ENCODE measurements at regions not wholly inside any gene's neighbourhood (a gene's known extent, or its start where the extent isn't known, plus 50 kb on each side); places are given as distances from the start of the nearest gene placed in this dataset.
A peak's percentile ranks its signal among the peaks of the same experiment; 100 is the strongest.

DNA sequence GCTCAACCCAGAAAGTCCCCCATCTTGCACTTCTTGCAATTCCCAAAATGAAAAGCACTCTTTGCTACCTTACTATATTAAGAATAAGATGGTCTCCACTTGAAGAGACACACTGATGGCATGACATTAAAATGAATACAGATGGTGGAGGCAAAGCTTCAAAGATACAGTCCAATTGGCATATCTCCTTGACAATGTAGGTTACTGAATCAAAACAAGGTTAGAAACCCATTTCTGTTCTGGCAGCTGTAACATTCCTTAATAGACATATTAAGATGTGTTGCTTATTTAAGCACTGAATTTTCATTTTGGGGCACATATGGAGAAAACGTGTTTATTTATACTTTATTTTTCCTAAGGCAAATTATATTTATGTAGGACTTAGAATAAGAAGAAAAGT, 1262.8 kb upstream of the CDH8 start:
- no peak for DNase-seq

DNA sequence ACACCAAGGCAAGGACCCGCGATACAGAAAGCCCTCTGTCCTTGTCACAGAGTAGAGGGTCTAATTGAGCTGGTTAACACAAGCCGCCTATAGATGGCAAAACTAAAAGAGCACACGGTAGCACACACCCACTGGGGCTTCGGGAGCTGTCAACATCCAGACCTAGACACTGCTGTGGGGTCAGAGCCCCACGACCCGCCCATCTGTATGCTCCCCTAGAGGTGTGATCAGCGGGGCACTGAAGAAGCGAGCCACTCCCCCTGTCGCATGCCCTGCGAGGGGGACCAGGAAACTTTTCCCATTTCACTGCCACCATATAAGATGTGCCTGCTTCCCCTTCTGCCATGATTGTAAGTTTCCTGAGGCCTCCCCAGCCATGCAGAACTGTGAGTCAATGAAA, 1255.8 kb upstream of the CDH8 start:
- no peak for DNase-seq

DNA sequence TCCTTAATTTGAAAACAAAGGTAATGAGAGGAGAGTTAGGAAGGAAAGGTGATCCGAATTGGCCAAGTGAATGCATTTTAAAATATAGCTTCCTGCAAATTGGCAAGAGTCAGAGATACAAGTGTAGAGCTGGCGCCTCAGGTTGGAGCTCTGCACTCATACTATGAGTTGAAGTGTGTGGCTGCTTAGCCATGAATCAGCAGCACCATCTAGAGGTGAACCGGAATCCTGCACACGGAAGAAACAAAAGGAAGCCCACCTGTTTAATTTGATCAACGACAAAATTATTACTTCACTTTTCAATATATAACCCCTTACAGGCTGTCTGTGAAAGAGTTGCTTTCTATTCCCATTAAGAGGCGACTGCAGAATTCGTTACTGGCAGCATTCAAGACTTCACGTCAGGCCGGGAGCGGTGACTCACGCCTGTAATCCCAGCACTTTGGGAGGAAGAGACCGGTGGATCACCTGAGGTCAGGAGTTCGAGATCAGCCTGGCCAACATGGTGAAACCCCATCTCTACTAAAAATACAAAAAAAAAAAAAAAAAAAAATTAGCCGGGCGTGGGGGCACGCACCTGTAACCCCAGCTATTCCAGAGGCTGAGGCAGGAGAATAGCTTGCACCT, 1253.7 kb upstream of the CDH8 start:
- DNase-seq = peak; percentile 74

DNA sequence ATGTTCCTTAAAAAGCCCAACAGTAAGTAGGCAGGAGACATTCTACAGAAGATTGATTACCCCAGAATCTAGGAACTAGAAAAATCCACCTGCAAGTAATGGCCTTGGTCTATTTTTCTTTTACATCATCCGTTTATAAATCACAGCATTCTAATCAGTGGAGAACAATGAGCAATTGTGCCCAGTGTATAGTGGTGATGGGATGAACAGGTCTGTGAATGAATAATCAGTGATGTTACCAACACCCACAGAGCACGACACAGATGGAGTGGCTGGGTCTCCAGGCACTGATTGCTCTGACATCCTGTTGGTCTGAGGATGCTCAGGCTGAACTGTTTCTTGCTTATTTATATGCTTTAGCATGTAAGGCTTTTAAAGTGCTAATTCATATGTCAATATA, 1251.2 kb upstream of the CDH8 start:
- DNase-seq = no peak

DNA sequence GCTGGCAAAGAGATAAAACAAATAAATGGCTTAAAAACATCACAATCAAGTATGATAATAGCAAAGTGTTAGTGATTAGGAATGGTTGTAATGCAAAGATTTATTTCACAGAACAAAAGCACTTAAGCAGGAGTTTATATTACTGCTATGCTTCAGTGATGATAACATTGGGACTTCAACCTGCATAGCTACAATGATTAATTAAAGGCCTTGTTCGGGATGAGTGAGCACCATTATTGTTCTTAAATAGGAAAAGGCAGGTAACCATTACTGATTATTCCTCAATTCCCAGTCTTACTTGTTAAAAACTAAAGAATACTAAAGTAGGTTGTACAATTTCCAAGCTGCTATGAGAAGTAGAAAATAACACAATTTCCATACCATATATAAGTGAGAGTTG, 1247.5 kb upstream of the CDH8 start:
- no peak for DNase-seq

DNA sequence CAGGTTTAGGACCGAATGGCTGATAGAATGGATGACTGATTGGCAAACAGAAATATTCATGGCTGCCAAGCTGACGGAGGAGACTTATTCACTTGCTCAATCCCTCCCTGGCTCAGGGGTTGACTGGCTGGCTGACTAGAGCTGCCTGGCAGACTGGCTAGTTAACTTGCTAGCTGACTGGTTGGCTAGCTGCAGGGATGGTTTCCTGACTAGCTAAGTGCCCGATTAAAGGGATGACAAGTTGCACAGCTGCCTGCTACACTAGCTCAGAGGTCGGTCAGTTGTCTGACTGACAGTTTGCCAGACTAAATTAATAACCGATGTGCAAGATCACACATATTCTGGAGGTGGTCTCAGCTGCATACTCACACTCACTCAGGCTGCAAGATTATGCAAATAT, 1208.4 kb upstream of the CDH8 start:
- no peak for DNase-seq

DNA sequence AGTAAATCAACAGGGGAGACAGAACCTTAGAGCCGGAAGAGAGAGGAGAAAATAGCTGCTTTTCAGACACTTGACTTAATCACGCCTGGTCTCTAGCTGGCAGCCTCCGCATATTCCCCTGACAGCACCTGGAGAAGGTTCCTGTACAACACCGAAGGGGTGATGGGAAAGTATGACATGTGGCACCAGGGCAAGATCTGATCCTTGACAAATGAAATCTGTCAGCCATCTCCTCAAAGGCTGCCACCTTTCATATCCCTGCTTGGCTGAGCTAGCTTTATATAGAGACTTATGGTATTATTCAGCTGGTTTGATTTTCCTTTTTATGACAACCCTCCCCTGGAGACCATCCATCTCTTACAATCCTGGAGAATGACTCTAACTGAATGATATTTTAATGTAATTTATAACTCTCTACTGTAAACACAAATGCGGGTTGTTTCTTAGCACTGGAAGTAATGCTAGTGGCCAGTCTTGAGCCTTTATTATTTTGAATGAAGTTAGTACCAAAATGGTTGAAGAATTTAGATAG, 1205.3 kb upstream of the CDH8 start:
- no peak for DNase-seq

DNA sequence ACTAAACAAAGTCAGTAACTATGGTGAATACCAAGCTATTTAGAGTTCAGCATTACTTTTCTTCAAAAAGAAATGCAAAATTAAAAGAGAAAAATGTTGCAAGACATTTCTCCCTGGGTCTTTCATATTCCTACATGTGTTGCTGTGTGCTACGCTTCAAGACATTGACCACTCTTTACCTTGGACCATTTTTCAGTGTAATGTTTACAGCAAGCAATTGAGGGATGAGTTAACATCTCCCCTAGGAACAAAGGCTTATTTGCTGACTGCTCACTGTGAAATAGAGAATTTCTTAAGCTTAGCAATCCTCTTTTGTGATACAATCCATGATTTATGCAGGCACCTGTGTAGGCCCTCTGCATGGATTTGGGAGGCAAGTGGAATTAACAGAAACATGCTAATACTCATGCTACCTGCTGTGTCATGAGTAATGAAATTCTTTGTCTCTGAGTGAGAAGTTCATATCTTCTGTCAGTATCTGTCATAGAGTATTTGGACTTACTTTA, 1202.9 kb upstream of the CDH8 start:
- DNase-seq = no peak

DNA sequence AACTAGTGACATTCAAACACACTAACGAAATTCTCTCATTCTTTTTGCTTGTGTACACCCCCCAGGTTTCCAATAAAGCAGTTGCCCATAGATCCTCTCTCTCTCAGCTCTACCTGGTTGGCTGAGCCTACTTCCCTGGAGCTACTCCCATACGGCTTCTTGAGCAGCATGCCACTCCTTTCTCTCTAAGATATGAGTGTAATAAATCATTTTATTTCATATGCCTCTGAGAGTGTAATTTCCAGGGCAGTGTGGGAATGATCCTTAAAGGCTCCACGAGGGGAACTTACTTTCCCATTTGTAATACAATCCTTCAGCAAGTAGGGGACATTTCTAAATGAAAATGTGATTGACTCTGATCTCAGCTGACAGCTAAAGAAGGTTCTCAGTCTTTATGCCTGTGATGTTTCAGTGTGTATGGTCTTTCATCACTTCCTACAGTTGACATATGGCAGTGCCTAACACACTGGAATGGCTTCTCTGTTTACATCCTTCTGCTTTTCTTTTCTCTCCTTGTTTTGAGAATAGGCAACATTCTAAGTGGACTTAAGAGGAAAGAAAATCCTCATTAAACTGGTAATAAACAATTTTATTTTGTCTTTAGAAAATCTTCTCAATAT, 1194.3 kb upstream of the CDH8 start:
- DNase-seq = no peak

DNA sequence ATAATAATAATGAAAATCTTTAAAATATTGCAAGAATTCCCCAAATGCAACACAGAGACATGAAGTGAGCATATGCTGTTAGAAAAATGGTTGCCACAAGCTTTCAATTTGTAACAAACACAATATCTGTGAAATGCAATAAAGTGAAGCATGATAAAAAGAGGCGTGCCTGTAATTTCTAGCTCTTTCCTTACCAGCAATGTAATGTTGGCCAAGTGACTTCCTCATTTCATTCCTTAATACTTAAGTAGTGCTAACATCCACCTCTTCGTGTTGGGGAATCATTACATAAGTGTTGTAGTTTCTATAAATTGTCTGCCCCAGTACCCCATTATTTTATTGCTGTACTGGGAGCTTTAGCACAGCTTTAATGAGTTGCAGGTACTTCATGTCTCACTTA, 1192.0 kb upstream of the CDH8 start:
- DNase-seq = no peak

DNA sequence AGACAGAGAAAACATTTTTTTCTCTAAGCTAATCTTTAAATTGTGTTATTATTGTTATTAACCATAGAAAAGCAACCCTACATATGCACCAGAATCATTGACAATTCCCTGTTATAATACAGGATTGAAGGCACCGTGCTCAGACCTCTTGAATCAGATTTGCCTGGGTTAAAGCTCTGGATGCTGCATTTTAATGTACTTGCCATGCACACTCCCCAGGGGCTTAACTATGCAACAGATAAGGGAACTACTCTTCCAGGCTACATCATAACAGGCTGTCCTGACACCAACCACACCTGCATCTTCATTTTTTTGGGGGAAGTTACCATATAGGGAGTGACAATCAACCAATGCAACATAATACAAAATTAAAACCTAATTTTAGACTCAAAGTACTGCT, 1187.6 kb upstream of the CDH8 start:
- DNase-seq = no peak

DNA sequence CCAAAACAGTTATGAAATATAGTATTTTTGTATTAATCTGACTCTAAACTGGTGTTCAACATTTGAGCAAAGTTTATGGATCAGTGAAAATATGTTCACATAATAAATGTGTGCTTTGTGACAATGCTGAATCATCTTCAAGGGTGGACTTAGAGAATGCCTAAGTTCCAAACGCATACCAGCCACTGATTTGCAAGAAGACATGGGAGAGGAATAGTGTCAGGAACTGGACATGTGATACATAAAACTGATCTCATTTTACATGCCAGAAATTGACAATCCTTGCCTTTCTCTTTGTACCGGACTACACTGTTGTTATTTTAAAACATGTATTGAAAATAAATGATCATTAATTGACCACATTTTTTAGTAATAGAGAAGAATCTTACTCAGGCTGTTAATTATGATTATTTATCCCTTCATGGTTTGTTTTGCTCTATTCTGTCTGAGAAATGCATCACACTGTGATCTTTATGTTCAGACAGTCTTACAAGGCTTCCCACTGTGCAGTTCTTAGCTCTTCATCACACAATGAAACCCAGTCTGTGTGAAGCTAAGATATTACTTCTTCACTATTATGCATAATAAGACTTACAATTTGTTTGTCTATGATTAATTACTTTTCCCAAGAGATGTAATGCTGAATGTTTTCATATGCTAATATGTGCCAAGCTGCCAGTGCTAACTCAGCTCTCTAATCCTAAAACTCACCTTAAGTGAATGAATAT, 1180.6 kb upstream of the CDH8 start:
- DNase-seq = no peak

DNA sequence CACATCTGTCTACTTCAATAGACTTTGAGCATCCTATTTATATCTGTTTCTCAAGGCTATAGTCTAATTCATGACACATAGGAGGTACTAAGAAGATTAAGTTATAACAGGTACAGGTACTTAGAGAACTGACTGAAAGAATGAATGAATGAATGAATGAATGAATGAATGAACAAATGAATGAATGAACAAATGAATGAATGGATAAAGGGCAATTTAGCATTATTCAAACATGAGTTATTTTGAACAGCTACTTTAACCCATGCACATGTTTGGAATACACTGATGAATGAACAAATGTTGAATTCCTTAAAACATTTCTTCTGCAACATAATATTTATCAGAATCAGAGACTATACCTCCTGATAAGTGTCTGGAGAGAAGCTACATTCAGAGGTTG, 1165.6 kb upstream of the CDH8 start:
- no peak for DNase-seq

DNA sequence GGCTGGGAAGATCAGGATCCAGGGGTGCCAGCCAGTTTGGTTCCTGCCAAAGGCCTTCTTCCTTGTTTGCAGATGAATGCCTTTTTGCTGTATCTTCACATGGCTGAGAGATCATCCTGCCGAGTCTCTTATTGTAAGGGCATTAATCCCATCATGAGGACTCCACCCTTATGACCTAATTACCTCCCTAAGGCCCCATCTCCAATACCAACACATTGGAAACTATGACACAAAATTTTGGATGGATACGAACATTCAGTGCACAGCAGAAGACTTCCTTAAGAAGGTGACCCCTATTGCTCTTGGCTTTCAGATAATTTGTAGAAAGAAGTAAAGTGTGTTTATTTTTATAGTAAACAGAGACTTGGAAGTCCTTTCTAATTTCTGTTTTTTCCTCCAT, 1164.7 kb upstream of the CDH8 start:
- no peak for DNase-seq

DNA sequence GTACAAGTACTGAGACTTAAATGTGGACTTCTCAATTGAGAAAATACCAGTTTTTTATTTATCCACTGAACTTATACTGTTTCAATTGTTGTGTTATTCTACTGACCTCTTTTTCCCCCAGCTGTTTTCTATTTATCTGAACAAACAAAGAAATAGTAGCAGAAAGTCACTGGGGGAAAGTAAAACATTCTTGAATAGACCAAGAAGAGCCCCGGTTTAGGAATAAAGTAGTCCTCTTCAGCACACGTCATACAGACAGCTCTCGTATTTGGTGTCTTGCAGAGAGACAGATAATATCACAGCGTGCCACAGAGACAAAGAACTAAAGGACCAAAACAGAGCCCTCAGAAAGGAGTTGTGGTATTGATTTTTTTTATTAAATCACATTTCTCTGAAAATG, 1159.1 kb upstream of the CDH8 start:
- no peak for DNase-seq

DNA sequence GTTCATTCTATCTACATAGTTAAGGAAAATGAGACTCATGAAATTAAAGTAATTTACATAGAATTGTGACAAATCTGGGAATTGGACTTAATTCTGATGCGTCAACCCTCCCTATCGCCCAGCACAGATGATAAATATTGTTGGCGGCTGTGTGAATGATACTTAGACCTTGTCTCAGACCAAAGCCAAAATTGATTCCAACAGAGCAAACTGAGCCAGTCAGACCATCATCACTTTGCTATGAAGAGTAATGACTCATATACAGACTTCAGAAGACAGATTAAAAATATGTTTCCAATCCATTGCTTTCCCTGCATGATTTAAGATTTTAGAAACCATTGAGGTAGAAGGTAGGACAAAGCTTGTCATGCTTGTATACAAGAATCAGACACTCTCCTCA, 1156.7 kb upstream of the CDH8 start:
- no peak for DNase-seq

DNA sequence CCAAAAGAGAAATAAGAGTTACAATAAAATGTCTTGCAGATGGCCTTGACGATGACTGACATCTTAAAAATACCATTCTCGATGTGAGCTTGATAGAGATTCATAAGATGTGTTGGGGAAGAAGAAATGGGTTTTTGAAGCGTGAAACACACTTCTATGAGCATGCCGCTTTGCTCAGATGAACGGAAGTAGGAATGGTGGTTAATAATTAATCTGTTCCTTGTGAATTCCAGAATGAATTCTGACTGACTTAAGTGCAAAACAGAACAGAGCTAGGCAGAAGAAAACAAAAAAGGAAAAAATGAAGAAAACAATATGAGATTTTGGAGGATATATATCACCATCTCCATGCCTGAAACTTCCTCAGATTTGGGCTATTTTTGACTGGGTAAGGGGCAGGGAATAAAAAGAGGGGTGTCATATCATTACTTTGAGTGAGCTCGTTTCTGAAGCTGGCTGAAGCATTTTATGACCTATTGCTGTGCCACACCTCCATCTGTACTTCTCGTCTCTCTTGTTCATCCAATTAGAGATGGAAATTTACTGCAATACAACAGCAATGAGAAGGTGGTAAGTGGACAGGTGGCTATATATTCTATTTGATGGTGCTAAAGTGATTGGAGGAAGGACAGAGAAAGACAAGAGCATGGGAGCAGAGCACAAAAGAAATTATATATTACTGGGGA, 1152.0 kb upstream of the CDH8 start:
- DNase-seq = no peak

DNA sequence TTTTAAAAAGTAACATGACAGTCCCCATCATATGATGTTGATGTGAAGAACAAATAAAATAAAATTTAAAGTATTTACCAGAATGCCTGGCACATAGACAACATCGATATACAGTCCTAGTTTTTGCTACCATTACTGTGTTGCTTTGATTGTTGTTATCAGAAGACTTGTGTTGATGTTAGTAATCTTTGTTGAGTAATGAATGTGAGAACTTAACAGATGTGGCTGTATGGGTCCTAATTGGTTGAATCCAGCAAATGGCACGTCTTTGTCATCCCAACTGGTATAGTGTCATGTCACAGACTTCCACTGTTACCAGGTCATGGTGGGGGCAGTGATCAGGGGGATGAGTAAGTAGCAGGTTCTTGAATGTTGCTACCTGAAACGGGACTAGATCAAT, 1151.4 kb upstream of the CDH8 start:
- no peak for DNase-seq

DNA sequence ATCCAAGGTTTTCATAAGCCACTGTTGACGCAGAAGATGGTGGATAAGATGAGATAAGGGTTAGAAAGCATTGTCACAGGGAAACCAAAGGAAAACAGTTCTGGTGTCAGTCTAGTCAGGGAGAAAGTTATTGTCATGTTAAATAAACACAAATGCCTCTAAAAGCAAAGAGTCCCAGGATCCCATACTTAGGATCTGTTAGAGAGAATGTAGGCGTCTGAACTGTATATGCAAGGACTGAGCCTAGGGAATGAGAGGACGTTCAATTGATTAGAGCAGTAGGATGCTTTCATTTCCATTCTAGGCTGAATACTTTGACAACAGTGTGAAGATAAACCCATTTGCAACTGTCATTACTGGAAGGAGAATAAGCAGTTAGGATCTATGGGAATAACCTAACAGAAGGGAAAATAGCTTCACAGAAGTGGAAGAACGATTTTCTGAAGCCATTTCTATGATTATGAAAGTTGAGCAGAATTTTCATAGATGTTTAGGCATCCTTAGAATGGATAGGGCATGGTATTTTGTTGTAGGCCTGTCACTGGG, 1149.1 kb upstream of the CDH8 start:
- DNase-seq = no peak

DNA sequence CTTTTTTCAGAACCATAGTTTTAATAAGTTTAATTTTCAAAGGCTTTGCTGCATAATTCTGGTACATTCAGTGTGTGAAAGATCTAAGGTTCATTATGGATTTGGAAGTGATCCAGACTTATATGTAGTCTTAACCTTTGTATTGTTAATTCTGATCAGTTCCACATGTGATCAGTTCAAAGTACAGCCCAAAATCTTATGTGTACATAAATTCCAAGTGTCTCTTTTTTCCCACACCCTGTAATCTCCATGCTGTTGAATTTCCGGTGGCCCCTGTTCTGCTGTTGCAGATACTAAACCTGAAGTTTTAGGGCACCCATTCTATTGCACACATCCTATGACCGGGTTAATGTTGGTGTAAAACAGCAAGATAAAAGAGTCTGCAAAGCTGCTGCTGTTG, 1147.5 kb upstream of the CDH8 start:
- DNase-seq = no peak

DNA sequence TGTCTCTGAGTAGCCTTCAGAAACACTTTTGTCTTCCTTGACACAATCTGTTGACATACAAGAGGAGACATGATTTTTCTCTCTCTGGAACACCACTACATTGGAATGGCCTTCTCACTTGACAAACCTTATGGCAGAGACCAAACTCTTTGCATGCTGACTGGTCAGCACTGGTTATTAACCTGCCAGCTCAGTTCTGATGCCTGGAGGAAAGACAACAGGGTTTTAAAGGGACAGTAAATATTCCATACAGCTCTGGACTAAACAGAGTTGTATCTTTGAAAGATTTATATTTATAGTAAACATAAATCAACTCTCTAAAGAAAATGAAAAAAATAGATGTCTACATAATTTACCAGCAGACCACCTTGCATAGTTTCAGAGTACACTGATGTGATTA, 1139.1 kb upstream of the CDH8 start:
- no peak for DNase-seq

DNA sequence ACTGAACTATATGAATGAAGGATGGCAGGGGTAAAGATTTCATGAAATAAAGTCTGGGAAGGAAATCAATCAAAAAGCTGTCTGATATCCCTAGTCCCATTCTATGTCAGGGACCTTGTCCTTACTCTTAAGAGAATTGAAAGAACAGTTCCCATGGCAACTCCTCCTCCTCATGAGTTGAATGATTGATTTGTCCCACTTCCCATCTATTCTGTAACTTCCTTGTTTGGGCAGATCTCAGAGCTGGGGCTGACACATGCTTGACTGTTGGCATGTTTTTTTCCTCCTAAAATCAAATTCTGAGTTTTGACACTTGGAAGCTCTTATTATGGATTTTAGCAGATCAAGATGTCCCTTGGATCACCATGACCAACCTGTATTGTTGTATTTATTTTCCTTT, 1138.6 kb upstream of the CDH8 start:
- DNase-seq = no peak

DNA sequence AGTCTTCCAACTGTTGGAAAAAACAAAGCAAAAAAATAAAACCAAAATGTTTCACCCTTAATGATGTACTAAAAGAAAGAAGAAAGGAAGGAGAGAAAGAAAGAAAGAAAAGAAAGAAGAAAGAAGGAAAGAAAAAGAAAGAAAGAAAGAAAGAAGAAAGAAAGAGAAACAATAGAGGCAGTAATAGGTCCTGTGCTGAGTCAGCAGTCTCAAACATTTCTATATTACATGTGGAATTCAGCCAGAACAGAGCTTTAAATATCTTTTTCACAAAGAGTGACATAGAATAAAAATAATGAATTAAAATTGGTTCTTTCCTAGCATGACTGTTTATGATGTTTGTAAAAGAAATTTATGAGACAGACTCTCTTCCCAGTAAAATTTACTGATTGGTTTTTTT, 1135.3 kb upstream of the CDH8 start:
- no peak for DNase-seq

All from RPMI8226 (cell line).